Daoy (cell line): ENCODE measurements at regions not wholly inside any gene's neighbourhood (a gene's known extent, or its start where the extent isn't known, plus 50 kb on each side); places are given as distances from the start of the nearest gene placed in this dataset.

ENCODE experiments used
- DNase-seq: peaks from one replicate; pipeline ENCODE4 v3.0.0-alpha.2; 2015; ENCODE audit warnings: low read depth

DNA sequence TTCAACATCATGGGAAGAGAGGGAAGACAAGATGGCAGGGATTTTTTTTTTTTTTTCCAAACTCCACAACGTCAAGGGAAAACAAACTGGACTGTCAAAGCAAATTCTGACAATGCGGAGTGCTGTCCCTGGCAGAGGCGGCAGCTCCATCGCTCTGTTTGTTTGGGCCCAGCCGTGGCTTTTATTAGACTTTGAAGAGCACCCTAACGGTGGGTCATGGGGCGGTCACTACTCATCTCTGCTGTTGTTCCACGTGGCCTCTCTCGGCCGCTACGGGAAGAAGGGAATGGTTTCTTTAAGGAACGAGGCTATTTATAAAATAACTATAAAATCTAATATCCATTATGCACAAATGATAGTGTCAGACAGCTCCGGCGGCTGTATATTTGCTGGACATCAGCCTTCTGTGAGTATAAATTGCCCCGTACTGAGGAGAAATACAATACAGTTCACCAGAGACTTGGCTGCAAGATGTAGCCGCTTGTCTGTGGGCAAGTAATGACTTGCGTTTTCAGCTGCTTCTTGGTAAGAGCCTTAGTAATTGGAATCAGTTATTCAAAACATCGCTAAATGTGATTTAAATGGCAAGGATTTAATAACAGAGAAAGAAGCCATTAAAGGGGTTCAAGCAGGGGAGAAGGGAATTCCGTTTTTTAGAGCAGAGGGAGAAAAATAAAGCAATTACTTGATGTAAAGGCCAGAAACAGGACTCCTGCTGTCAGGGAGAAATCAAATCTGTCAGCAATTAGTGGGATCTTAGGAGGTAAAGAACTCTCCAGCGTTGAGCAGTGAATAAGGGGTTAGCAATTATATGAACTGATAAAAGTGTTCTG is 61.7 kb upstream of the RAB11FIP2 start:
- no peak for DNase-seq

GRCh38 chr10:118107541-118107940 is 60.8 kb upstream of the RAB11FIP2 start:
- DNase-seq, result no peak

DNA sequence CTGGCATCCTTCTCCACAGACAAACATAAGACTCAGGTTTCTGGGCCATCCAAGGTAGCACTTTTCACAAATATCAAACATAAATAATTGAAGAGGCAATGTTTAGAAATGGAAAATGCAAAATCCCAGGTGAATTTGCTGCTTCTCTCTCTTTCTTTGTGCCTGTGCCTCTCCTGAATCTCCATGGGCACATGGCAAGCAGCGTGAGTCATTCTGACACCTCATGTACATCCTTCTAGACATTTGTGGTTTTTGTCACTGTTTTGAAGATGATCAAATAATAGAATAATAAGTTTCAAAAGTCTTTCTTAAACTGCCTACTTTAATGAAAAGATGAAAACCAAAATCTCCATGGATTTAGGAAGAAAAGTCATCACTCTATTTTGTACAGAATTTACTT is 60.3 kb upstream of the RAB11FIP2 start:
- peak; percentile 15 for DNase-seq

DNA sequence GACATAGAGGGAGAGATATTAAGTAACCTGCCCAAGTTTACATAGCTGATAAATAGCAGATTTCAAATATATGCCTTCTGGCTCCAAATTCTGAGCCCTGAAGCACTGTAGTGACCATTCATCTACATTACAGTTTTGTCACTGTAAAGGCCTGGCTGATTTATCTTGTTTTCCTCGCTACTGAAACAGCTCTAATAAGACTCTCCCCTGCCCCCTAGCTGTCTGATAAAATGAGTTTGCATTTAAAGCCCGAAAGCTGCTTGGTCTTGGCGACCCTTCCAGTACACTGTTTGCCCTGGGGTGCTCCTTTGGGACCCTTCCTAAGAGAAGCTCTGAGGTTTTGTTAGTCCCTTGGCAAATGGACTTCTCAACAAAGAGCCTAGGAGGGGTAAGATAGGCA is 59.7 kb upstream of the RAB11FIP2 start:
- DNase-seq, result peak; percentile 8

GRCh38 chr10:118102121-118102520 is 55.4 kb upstream of the RAB11FIP2 start:
- DNase-seq, result no peak

DNA sequence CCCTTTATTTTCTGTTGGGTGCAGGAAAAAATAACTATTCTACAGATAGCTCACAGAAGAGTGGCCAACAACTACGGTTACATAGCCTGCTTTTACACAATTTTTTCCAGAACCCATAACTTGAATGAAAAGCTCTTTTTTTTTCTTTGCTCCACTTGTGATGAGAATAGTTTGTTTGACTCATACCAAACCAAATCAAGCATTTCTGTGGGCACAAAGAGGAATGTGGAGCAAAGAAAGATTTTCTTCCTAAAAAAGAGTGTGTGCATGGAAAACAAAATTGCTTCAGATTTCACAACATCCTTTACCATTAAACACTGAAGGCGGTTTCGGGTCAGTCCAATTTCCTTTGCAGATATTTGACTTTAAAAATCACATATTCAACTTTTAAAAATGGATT is 54.8 kb upstream of the RAB11FIP2 start:
- DNase-seq, result no peak
